ENCODE measurements at regions not wholly inside any gene's neighbourhood (a gene's known extent, or its start where the extent isn't known, plus 50 kb on each side); places are given as distances from the start of the nearest gene placed in this dataset.

GRCh38 chr12:17283563-17283962 is 677.6 kb upstream of the LMO3 start:
- TF ChIP-seq CTCF (conservative IDR thresholded peaks at IDR 0.05; ENCODE audit: low read length) (no peak), EZH2phosphoT487 (IDR thresholded peaks at IDR 0.05; ENCODE audit: borderline replicate concordance) (no peak)
